ENCODE measurements at regions not wholly inside any gene's neighbourhood (a gene's known extent, or its start where the extent isn't known, plus 50 kb on each side); places are given as distances from the start of the nearest gene placed in this dataset.
"Not testable (repeated sequence)": the region's sequence is repeated elsewhere in the genome, so short reads cannot be mapped to it uniquely, and the experiment has no call there.

- TF ChIP-seq CTCF (IDR thresholded peaks at IDR 0.05): no peak
- no peak overlapping the region for H3K4me3 ChIP-seq
- H3K27ac ChIP-seq: no peak overlapping the region
These were observed 274.7 kb downstream of the TFAP2A start for GRCh38 chr6:10140136-10140535.

GRCh38 chr6:10138917-10139316 lies 276.0 kb downstream of the TFAP2A start:
- TF ChIP-seq CTCF (IDR thresholded peaks at IDR 0.05): no peak
- no peaks in the 10 kb centered on the region for H3K4me1 ChIP-seq

More at GRCh38 chr6:10140136-10140535, 274.7 kb downstream of the TFAP2A start:
- no peak for DNase-seq (ENCODE audit: low spot score)
- Histone ChIP-seq H3K4me1 (no peaks in the 10 kb centered on the region), H3K27me3 (no peaks in the 10 kb centered on the region), H3K36me3 (no peaks in the 10 kb centered on the region), H3K9me3 (no peaks in the 10 kb centered on the region)

GRCh38 chr6:10136636-10137035 lies 278.2 kb downstream of the TFAP2A start:
- Histone ChIP-seq H3K9me3 (peaks cover 0 to 8% of the 10 kb centered on the region in 2 donors), H3K4me1 (no peaks in the 10 kb centered on the region), H3K36me3 (no peaks in the 10 kb centered on the region), H3K27ac (no peak overlapping the region), H3K4me3 (no peak overlapping the region), H3K27me3 (no peaks in the 10 kb centered on the region)
- no peak for DNase-seq (ENCODE audit: low spot score)
- no peak for TF ChIP-seq CTCF (IDR thresholded peaks at IDR 0.05)

More at GRCh38 chr6:10138917-10139316, 276.0 kb downstream of the TFAP2A start:
- no peak for DNase-seq (ENCODE audit: low spot score)
- H3K9me3 ChIP-seq: no peaks in the 10 kb centered on the region
- H3K36me3 ChIP-seq: no peaks in the 10 kb centered on the region
- no peaks in the 10 kb centered on the region for H3K27me3 ChIP-seq
- no peak overlapping the region for H3K27ac ChIP-seq
- H3K4me3 ChIP-seq: no peak overlapping the region

DNA sequence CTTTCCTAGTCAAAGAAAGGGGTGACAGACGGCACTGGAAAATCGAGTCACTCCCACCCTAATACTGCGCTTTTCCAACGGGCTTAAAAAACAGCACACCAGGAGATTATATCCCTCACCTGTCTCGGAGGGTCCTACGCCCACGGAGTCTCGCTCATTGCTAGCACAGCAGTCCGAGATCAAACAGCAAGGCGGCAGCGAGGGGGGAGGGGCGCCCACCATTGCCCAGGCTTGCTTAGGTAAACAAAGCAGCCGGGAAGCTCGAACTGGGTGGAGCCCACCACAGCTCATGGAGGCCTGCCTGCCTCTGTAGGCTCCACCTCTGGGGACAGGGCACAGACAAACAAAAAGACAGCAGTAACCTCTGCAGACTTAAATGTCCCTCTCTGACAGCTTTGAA lies 280.7 kb downstream of the TFAP2A start:
- not testable (repeated sequence) for H3K36me3 ChIP-seq; H3K4me1 ChIP-seq; H3K4me3 ChIP-seq; H3K27ac ChIP-seq; H3K9me3 ChIP-seq; H3K27me3 ChIP-seq; DNase-seq (ENCODE audit: low spot score)

DNA sequence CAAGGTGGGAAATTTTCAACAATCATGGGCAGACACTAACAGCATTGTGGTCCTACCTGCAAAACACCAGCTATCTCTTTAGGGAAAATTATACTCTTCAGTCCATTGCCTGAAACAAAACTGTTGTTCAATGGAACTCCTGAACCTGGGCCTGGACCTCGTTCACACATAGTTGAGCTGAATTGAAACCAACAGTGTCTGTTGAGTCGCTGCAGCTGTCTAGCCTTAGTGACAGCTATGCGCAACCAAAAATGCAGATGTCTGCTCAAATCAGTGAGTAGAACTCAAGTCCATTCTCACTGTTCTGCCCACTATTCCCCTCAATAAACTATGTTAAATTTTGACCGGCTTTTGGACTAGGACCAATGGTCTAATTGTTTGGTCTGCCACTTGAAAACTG lies 286.2 kb downstream of the TFAP2A start:
- no peak overlapping the region for H3K27ac ChIP-seq
- H3K4me3 ChIP-seq: no peak overlapping the region
- H3K27me3 ChIP-seq: no peaks in the 10 kb centered on the region
- no peaks in the 10 kb centered on the region for H3K4me1 ChIP-seq
- TF ChIP-seq CTCF (IDR thresholded peaks at IDR 0.05): no peak
- DNase-seq (ENCODE audit: low spot score): no peak
- no peaks in the 10 kb centered on the region for H3K36me3 ChIP-seq
- H3K9me3 ChIP-seq: peaks cover 0 to 8% of the 10 kb centered on the region in 2 donors

DNA sequence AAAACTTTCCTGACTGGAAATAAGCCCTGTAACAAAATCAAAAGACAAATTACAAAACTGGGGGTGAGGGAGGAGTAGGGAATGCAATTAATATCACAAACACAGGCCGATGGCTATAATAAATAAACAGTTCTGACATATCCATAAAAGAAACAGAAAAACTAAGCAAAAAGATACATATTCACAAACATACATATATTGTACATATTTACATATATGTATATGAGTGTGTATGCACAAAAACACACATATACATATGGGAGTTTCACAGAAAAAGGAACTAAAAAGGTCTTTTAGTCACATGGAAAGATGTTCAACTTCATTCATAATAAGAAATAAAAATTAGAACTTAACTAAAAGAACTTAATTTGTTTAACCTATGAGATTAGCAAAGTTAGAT lies 292.7 kb downstream of the TFAP2A start:
- TF ChIP-seq CTCF (IDR thresholded peaks at IDR 0.05): no peak
- Histone ChIP-seq H3K36me3 (no peaks in the 10 kb centered on the region), H3K27ac (no peak overlapping the region)

More for the DNA sequence above, 292.7 kb downstream of the TFAP2A start:
- Histone ChIP-seq H3K9me3 (peaks cover 0 to 5% of the 10 kb centered on the region in 2 donors), H3K4me1 (no peaks in the 10 kb centered on the region), H3K27me3 (no peaks in the 10 kb centered on the region), H3K4me3 (no peak overlapping the region)
- DNase-seq (ENCODE audit: low spot score): no peak
